Loucy (cell line): ENCODE measurements at regions not wholly inside any gene's neighbourhood (a gene's known extent, or its start where the extent isn't known, plus 50 kb on each side); places are given as distances from the start of the nearest gene placed in this dataset.

Experiments
- H2AFZ ChIP-seq: fragments of 200-600 bp; sonication (generic); 2 replicates; pipeline ENCODE4 v1.6.0; 2016; ENCODE audit warnings: antibody characterized with exemption, mild to moderate bottlenecking, low read length, moderate library complexity
- H3F3A ChIP-seq: fragments of 200-600 bp; 2 replicates; pipeline ENCODE4 v1.6.0; 2016; ENCODE audit warnings: antibody characterized with exemption, low read depth, mild to moderate bottlenecking
- H3K27me3 ChIP-seq: fragments of 200-600 bp; sonication (generic); 2 replicates; pipeline ENCODE4 v1.6.1; 2014; ENCODE audit warnings: low read length, mild to moderate bottlenecking; ENCODE audit not compliant: insufficient read depth, poor library complexity, severe bottlenecking
- H3K36me3 ChIP-seq: fragments of 200-600 bp; sonication (generic); 2 replicates; pipeline ENCODE4 v1.6.1; 2016; ENCODE audit warnings: low read length; ENCODE audit not compliant: insufficient read depth
- H3K4me1 ChIP-seq: fragments of 200-600 bp; sonication (generic); 2 replicates; pipeline ENCODE4 v1.5.1; 2014; ENCODE audit warnings: low read length, mild to moderate bottlenecking; ENCODE audit not compliant: insufficient read depth, poor library complexity, severe bottlenecking
- H3K4me2 ChIP-seq: fragments of 200-600 bp; sonication (generic); 2 replicates; pipeline ENCODE4 v1.6.0; 2014; ENCODE audit warnings: antibody characterized with exemption, low read length, low read depth, mild to moderate bottlenecking; ENCODE audit not compliant: poor library complexity, severe bottlenecking
- H3K4me3 ChIP-seq: fragments of 200-600 bp; sonication (generic); 2 replicates; pipeline ENCODE4 v1.5.1; 2014; ENCODE audit warnings: low read length, mild to moderate bottlenecking, mixed read lengths; ENCODE audit not compliant: poor library complexity, severe bottlenecking
- H3K79me2 ChIP-seq: fragments of 200-600 bp; sonication (generic); 2 replicates; pipeline ENCODE4 v1.6.1; 2014; ENCODE audit warnings: low read length; ENCODE audit not compliant: insufficient read depth
- H3K9ac ChIP-seq: fragments of 200-600 bp; sonication (generic); 2 replicates; pipeline ENCODE4 v1.6.0; 2014; ENCODE audit warnings: mild to moderate bottlenecking, low read depth, low read length, moderate library complexity; ENCODE audit not compliant: poor library complexity, severe bottlenecking
- H3K9me2 ChIP-seq: fragments of 200-600 bp; sonication (generic); replicated peaks from 2 replicates; pipeline ENCODE4 v1.6.1; 2016; ENCODE audit warnings: low read depth, low read length, mixed read lengths
- H3K9me3 ChIP-seq: fragments of 200-600 bp; sonication (generic); 2 replicates; pipeline ENCODE4 v1.6.1; 2014; ENCODE audit warnings: mild to moderate bottlenecking, antibody characterized with exemption, low read length, low read depth; ENCODE audit not compliant: insufficient read depth
- H4K20me1 ChIP-seq: fragments of 200-600 bp; sonication (generic); 2 replicates; pipeline ENCODE4 v1.6.0; 2014; ENCODE audit warnings: antibody characterized with exemption, low read length, mild to moderate bottlenecking; ENCODE audit not compliant: insufficient read depth, poor library complexity, severe bottlenecking
- CTCF ChIP-seq: fragments of 200-600 bp; sonication (generic); conservative IDR thresholded peaks from 2 replicates; pipeline ENCODE4 v1.5.1; 2014; ENCODE audit warnings: mild to moderate bottlenecking, antibody characterized with exemption, low read length
- EZH2phosphoT487 ChIP-seq: fragments of 200-600 bp; IDR thresholded peaks from 2 replicates; pipeline ENCODE4 v1.6.1; 2018; ENCODE audit warnings: antibody characterized with exemption, mild to moderate bottlenecking, moderate library complexity, borderline replicate concordance

DNA sequence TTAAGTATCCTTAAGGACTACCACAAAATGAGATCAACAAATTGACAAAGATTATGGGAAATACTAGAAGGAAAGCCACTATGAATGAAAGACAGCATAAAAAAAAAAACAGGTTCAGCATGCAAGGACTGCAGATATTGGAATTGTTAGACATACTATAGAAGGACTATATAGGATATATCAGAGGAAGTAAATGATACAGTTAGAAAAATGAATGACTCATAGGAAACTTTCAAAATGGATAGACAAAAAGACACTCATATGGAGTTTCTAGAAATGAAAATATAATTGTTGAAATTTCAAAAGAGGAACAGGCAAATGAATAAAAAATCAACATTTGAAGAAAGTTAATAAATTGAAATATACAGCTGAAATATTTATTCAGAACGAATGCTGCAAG, 180.6 kb downstream of the PLK2 start:
- no peaks in the 10 kb centered on the region for H3K9me3 ChIP-seq
- no peaks in the 10 kb centered on the region for H3K27me3 ChIP-seq
- H4K20me1 ChIP-seq: no peaks in the 10 kb centered on the region
- no peaks in the 10 kb centered on the region for H3K79me2 ChIP-seq
- H3F3A ChIP-seq: no peaks in the 10 kb centered on the region
- H3K4me3 ChIP-seq: no peak overlapping the region
- H2AFZ ChIP-seq: no peak overlapping the region
- H3K9ac ChIP-seq: no peak overlapping the region
- H3K9me2 ChIP-seq: no peaks in the 10 kb centered on the region
- H3K4me1 ChIP-seq: no peaks in the 10 kb centered on the region
- H3K4me2 ChIP-seq: no peak overlapping the region
- TF ChIP-seq CTCF (no peak), EZH2phosphoT487 (no peak)
- H3K36me3 ChIP-seq: no peaks in the 10 kb centered on the region

GRCh38 chr5:58276431-58276830, 183.5 kb downstream of the PLK2 start:
- Histone ChIP-seq H3K4me3 (no peak overlapping the region), H4K20me1 (no peaks in the 10 kb centered on the region), H3K9ac (no peak overlapping the region), H3K4me1 (no peaks in the 10 kb centered on the region), H2AFZ (no peak overlapping the region), H3K36me3 (no peaks in the 10 kb centered on the region), H3K9me3 (no peaks in the 10 kb centered on the region), H3K9me2 (no peaks in the 10 kb centered on the region), H3K4me2 (no peak overlapping the region), H3F3A (no peaks in the 10 kb centered on the region), H3K79me2 (no peaks in the 10 kb centered on the region), H3K27me3 (no peaks in the 10 kb centered on the region)
- TF ChIP-seq EZH2phosphoT487 (no peak), CTCF (no peak)

DNA sequence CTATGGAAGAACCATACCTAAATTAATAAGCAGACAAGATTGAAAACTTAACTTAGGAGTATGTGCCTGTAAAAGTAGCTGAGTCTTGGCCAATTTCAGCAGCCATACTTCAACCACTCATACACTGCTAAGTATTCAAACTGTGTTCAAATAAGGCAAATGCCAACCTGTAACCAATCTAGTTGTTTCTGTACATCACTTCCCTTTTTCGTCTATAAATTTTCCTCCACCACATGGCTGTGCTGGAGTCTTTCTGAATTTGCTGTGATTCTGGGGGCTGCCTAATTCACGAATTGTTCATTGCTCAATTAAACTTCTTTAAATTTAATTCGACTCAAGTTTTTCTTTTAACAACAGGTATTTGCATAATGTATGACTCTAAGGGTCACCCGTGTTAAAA, 184.4 kb downstream of the PLK2 start:
- no peaks in the 10 kb centered on the region for H3K4me1 ChIP-seq
- H3K9me3 ChIP-seq: no peaks in the 10 kb centered on the region
- H3K9ac ChIP-seq: no peak overlapping the region
- no peaks in the 10 kb centered on the region for H3K79me2 ChIP-seq
- no peaks in the 10 kb centered on the region for H3K27me3 ChIP-seq
- no peak overlapping the region for H2AFZ ChIP-seq
- H3K4me3 ChIP-seq: no peak overlapping the region
- H4K20me1 ChIP-seq: no peaks in the 10 kb centered on the region
- no peaks in the 10 kb centered on the region for H3F3A ChIP-seq
- no peaks in the 10 kb centered on the region for H3K36me3 ChIP-seq
- H3K4me2 ChIP-seq: no peak overlapping the region
- H3K9me2 ChIP-seq: no peaks in the 10 kb centered on the region
- TF ChIP-seq EZH2phosphoT487 (no peak), CTCF (no peak)
